ENCODE measurements at regions not wholly inside any gene's neighbourhood (a gene's known extent, or its start where the extent isn't known, plus 50 kb on each side); places are given as distances from the start of the nearest gene placed in this dataset.

- no peak overlapping the region for H3K4ac ChIP-seq (ENCODE audit: low read depth, low read length)
- DNase-seq, result no peak
- H3K27ac ChIP-seq (ENCODE audit: low read depth, low read length), result no peak overlapping the region
- no peak overlapping the region for H2BK15ac ChIP-seq (replicated peaks; ENCODE audit: low read depth)
- no peak overlapping the region for H2AK5ac ChIP-seq (ENCODE audit: low read length)
- H2BK120ac ChIP-seq (ENCODE audit: low read depth, low read length), result no peak overlapping the region
- no peaks in the 10 kb centered on the region for H3K27me3 ChIP-seq (ENCODE audit: insufficient read depth, low read length, poor library complexity)
- no peak overlapping the region for H3K23ac ChIP-seq (ENCODE audit: low read length)
- no peak overlapping the region for H3K4me3 ChIP-seq (ENCODE audit: low read length)
- no peaks in the 10 kb centered on the region for H3K36me3 ChIP-seq (ENCODE audit: control insufficient read depth, insufficient read depth, low read length)
- H3K79me2 ChIP-seq (ENCODE audit: control insufficient read depth, insufficient read depth, low read length), result no peaks in the 10 kb centered on the region
- H3K56ac ChIP-seq (ENCODE audit: low read length), result no peak overlapping the region
- H3K4me2 ChIP-seq (ENCODE audit: low read length), result no peak overlapping the region
- no CpG with 5 or more reads among the region's 10 CpGs for WGBS (ENCODE audit: extremely low coverage, insufficient coverage, low lambda C conversion rate)
- H3K79me1 ChIP-seq (ENCODE audit: low read length), result no peaks in the 10 kb centered on the region
- no peak overlapping the region for H4K5ac ChIP-seq (ENCODE audit: low read length)
- H3K9ac ChIP-seq (ENCODE audit: low read length), result no peak overlapping the region
- no peak overlapping the region for H3K18ac ChIP-seq (ENCODE audit: low read length)
- H4K8ac ChIP-seq (ENCODE audit: low read depth, low read length), result no peak overlapping the region
- H3K4me1 ChIP-seq (ENCODE audit: control insufficient read depth, low read depth, low read length), result no peaks in the 10 kb centered on the region
- H2BK5ac ChIP-seq (ENCODE audit: low read length), result no peak overlapping the region
Measured at GRCh38 chr13:22091222-22091970, 420.5 kb downstream of the FGF9 start.

DNA sequence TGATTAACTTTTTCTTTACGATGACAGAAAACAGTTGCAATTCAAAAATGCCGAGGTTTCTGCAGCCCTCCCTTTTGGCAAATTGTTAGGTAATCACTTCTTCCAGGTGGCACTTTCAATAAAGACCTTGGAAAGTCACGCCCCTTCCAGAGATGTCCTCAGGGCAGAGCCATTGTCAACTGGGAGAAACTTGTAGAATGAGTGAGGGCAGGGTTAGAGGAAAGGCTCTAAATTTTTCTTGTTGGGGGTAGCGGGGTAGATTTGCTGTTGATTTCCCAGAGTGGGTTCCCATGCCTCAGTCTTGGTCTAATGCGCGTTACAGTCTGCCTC lies 421.1 kb downstream of the FGF9 start:
- Histone ChIP-seq H3K18ac (ENCODE audit: low read length) (no peak overlapping the region), H3K79me1 (ENCODE audit: low read length) (no peaks in the 10 kb centered on the region), H2BK15ac (replicated peaks; ENCODE audit: low read depth) (no peak overlapping the region), H3K4me2 (ENCODE audit: low read length) (no peak overlapping the region), H4K5ac (ENCODE audit: low read length) (no peak overlapping the region), H3K23ac (ENCODE audit: low read length) (no peak overlapping the region), H2BK5ac (ENCODE audit: low read length) (no peak overlapping the region), H4K8ac (ENCODE audit: low read depth, low read length) (no peak overlapping the region), H3K9ac (ENCODE audit: low read length) (no peak overlapping the region), H3K4me1 (ENCODE audit: control insufficient read depth, low read depth, low read length) (no peaks in the 10 kb centered on the region), H3K4ac (ENCODE audit: low read depth, low read length) (no peak overlapping the region), H3K27ac (ENCODE audit: low read depth, low read length) (no peak overlapping the region), H3K27me3 (ENCODE audit: insufficient read depth, low read length, poor library complexity) (no peaks in the 10 kb centered on the region), H2BK120ac (ENCODE audit: low read depth, low read length) (no peak overlapping the region), H3K79me2 (ENCODE audit: control insufficient read depth, insufficient read depth, low read length) (no peaks in the 10 kb centered on the region), H2AK5ac (ENCODE audit: low read length) (no peak overlapping the region), H3K56ac (ENCODE audit: low read length) (no peak overlapping the region), H3K36me3 (ENCODE audit: control insufficient read depth, insufficient read depth, low read length) (no peaks in the 10 kb centered on the region), H3K4me3 (ENCODE audit: low read length) (no peak overlapping the region)
- peak; percentile 62 for DNase-seq
- WGBS (ENCODE audit: extremely low coverage, insufficient coverage, low lambda C conversion rate), result no CpG with 5 or more reads among the region's 6 CpGs

DNA sequence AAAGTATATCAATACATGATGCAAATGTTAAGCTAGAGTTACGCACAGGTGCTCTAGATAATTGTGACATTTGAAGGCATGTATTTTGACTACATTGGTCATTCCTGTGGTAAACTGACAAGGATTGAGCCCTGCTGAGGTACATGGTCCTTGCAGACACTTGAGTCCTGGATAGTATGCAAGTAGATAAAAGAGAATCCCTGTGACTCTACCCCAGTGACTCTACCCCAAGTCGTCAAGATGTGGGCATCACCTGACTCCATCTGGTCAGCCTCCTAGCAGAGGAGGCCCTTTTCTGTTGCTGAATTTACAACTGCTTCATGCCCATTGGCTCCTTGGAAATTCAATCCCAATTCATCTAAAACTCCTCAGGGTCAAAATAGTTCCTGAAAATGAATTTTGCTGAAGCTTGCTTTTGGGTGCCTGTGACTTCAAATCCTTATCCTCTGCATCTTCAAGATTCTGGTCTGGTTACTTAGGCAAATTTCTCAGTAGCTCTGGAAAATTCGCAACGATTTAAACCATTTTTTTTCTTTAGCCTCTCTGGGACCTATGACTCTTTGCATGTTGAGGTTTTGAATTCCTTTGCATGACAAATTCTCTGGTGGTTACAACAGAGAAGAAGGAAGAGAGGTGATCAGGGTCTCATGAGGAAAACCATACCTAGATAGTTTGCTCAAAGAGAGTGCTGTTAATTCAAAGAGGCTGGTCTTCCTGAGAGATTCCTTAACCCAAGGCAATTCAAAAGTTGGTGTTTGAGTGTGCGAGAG lies 422.1 kb downstream of the FGF9 start:
- H3K4me1 ChIP-seq (ENCODE audit: control insufficient read depth, low read depth, low read length), result no peaks in the 10 kb centered on the region
- no peak overlapping the region for H2AK5ac ChIP-seq (ENCODE audit: low read length)
- H2BK5ac ChIP-seq (ENCODE audit: low read length), result no peak overlapping the region
- no peak overlapping the region for H3K27ac ChIP-seq (ENCODE audit: low read depth, low read length)
- H3K27me3 ChIP-seq (ENCODE audit: insufficient read depth, low read length, poor library complexity), result no peaks in the 10 kb centered on the region
- H3K4me3 ChIP-seq (ENCODE audit: low read length), result no peak overlapping the region
- H3K36me3 ChIP-seq (ENCODE audit: control insufficient read depth, insufficient read depth, low read length), result no peaks in the 10 kb centered on the region
- no peak overlapping the region for H3K18ac ChIP-seq (ENCODE audit: low read length)
- H3K79me1 ChIP-seq (ENCODE audit: low read length), result no peaks in the 10 kb centered on the region
- H2BK120ac ChIP-seq (ENCODE audit: low read depth, low read length), result no peak overlapping the region
- DNase-seq, result no peak
- H3K9ac ChIP-seq (ENCODE audit: low read length), result no peak overlapping the region
- no peak overlapping the region for H3K23ac ChIP-seq (ENCODE audit: low read length)
- no peak overlapping the region for H4K8ac ChIP-seq (ENCODE audit: low read depth, low read length)
- H3K4ac ChIP-seq (ENCODE audit: low read depth, low read length), result no peak overlapping the region
- H4K5ac ChIP-seq (ENCODE audit: low read length), result no peak overlapping the region
- no peaks in the 10 kb centered on the region for H3K79me2 ChIP-seq (ENCODE audit: control insufficient read depth, insufficient read depth, low read length)
- no peak overlapping the region for H3K56ac ChIP-seq (ENCODE audit: low read length)
- H3K4me2 ChIP-seq (ENCODE audit: low read length), result no peak overlapping the region
- no CpG with 5 or more reads among the region's 5 CpGs for WGBS (ENCODE audit: extremely low coverage, insufficient coverage, low lambda C conversion rate)
- no peak overlapping the region for H2BK15ac ChIP-seq (replicated peaks; ENCODE audit: low read depth)

DNA sequence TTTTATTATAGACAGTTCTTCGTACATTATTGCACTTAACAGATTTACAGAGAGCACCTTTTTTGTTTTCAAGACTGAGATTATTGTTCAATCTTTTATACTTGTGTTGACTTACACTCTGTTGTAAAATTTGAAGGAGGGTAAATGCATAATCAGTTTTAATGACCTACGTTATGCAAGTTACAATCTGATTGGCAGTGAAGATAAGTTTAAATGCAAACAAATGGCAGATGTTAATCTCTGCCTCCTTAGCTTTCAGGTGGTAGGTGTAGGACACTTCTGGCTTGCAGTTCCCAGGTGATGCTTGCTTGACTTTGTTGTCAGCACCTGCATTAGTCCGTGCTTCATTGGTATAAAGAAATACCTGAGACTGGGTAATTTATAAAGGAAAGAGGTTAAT lies 424.9 kb downstream of the FGF9 start:
- H2BK15ac ChIP-seq (replicated peaks; ENCODE audit: low read depth), result no peak overlapping the region
- H3K79me2 ChIP-seq (ENCODE audit: control insufficient read depth, insufficient read depth, low read length), result no peaks in the 10 kb centered on the region
- no peak overlapping the region for H3K23ac ChIP-seq (ENCODE audit: low read length)
- H3K27me3 ChIP-seq (ENCODE audit: insufficient read depth, low read length, poor library complexity), result no peaks in the 10 kb centered on the region
- no peak overlapping the region for H3K4ac ChIP-seq (ENCODE audit: low read depth, low read length)
- no peak overlapping the region for H3K18ac ChIP-seq (ENCODE audit: low read length)
- no peak overlapping the region for H3K9ac ChIP-seq (ENCODE audit: low read length)
- no peak overlapping the region for H2BK5ac ChIP-seq (ENCODE audit: low read length)
- no peak overlapping the region for H4K5ac ChIP-seq (ENCODE audit: low read length)
- no peak overlapping the region for H3K27ac ChIP-seq (ENCODE audit: low read depth, low read length)
- H3K56ac ChIP-seq (ENCODE audit: low read length), result no peak overlapping the region
- no peak overlapping the region for H3K4me3 ChIP-seq (ENCODE audit: low read length)
- no peaks in the 10 kb centered on the region for H3K36me3 ChIP-seq (ENCODE audit: control insufficient read depth, insufficient read depth, low read length)
- H3K79me1 ChIP-seq (ENCODE audit: low read length), result no peaks in the 10 kb centered on the region
- no peak overlapping the region for H2BK120ac ChIP-seq (ENCODE audit: low read depth, low read length)
- DNase-seq, result no peak
- WGBS (ENCODE audit: extremely low coverage, insufficient coverage, low lambda C conversion rate), result no CpG with 5 or more reads among the region's 3 CpGs
- H3K4me1 ChIP-seq (ENCODE audit: control insufficient read depth, low read depth, low read length), result no peaks in the 10 kb centered on the region
- H3K4me2 ChIP-seq (ENCODE audit: low read length), result no peak overlapping the region
- no peak overlapping the region for H2AK5ac ChIP-seq (ENCODE audit: low read length)
- H4K8ac ChIP-seq (ENCODE audit: low read depth, low read length), result no peak overlapping the region

GRCh38 chr13:22099585-22099984 lies 428.7 kb downstream of the FGF9 start:
- Histone ChIP-seq H3K27ac (ENCODE audit: low read depth, low read length) (no peak overlapping the region), H4K5ac (ENCODE audit: low read length) (no peak overlapping the region), H3K4me3 (ENCODE audit: low read length) (no peak overlapping the region), H3K4me2 (ENCODE audit: low read length) (no peak overlapping the region), H2BK120ac (ENCODE audit: low read depth, low read length) (no peak overlapping the region), H3K18ac (ENCODE audit: low read length) (no peak overlapping the region), H2AK5ac (ENCODE audit: low read length) (no peak overlapping the region), H3K4ac (ENCODE audit: low read depth, low read length) (no peak overlapping the region), H2BK15ac (replicated peaks; ENCODE audit: low read depth) (no peak overlapping the region), H3K56ac (ENCODE audit: low read length) (no peak overlapping the region), H4K8ac (ENCODE audit: low read depth, low read length) (no peak overlapping the region), H3K9ac (ENCODE audit: low read length) (no peak overlapping the region), H3K79me1 (ENCODE audit: low read length) (no peaks in the 10 kb centered on the region), H3K4me1 (ENCODE audit: control insufficient read depth, low read depth, low read length) (no peaks in the 10 kb centered on the region), H3K27me3 (ENCODE audit: insufficient read depth, low read length, poor library complexity) (no peaks in the 10 kb centered on the region), H2BK5ac (ENCODE audit: low read length) (no peak overlapping the region), H3K23ac (ENCODE audit: low read length) (no peak overlapping the region), H3K36me3 (ENCODE audit: control insufficient read depth, insufficient read depth, low read length) (no peaks in the 10 kb centered on the region), H3K79me2 (ENCODE audit: control insufficient read depth, insufficient read depth, low read length) (no peaks in the 10 kb centered on the region)
- no peak for DNase-seq

DNA sequence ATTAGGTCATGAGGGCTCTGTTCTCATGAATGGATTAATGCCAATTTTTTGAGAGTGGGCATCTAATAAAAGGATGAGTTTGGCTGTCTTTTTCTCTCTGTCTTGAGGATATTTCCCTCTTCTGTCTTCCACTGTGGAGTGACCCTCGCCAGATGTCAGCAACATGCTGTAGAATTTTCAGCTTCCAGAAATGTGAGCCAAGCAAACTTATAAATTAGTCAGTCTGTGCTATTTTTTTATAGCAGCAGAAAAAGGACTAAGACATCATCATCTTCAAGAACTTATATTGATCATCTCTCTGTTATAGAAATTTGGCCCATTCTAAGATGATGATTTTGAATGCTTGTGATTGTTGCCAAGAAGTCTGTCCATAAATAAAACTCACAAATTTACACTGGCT lies 431.4 kb downstream of the FGF9 start:
- H3K4me2 ChIP-seq (ENCODE audit: low read length), result no peak overlapping the region
- no peaks in the 10 kb centered on the region for H3K79me2 ChIP-seq (ENCODE audit: control insufficient read depth, insufficient read depth, low read length)
- H3K27ac ChIP-seq (ENCODE audit: low read depth, low read length), result no peak overlapping the region
- no peaks in the 10 kb centered on the region for H3K79me1 ChIP-seq (ENCODE audit: low read length)
- H2BK15ac ChIP-seq (replicated peaks; ENCODE audit: low read depth), result no peak overlapping the region
- no peak overlapping the region for H3K18ac ChIP-seq (ENCODE audit: low read length)
- no peak overlapping the region for H2BK120ac ChIP-seq (ENCODE audit: low read depth, low read length)
- no peak overlapping the region for H3K56ac ChIP-seq (ENCODE audit: low read length)
- H4K8ac ChIP-seq (ENCODE audit: low read depth, low read length), result no peak overlapping the region
- no peak overlapping the region for H3K4ac ChIP-seq (ENCODE audit: low read depth, low read length)
- no peak overlapping the region for H3K23ac ChIP-seq (ENCODE audit: low read length)
- H3K27me3 ChIP-seq (ENCODE audit: insufficient read depth, low read length, poor library complexity), result no peaks in the 10 kb centered on the region
- no peaks in the 10 kb centered on the region for H3K36me3 ChIP-seq (ENCODE audit: control insufficient read depth, insufficient read depth, low read length)
- H3K4me3 ChIP-seq (ENCODE audit: low read length), result no peak overlapping the region
- WGBS (ENCODE audit: extremely low coverage, insufficient coverage, low lambda C conversion rate), result no CpG with 5 or more reads among the region's 1 CpG
- no peak overlapping the region for H3K9ac ChIP-seq (ENCODE audit: low read length)
- H2AK5ac ChIP-seq (ENCODE audit: low read length), result no peak overlapping the region
- DNase-seq, result no peak
- H2BK5ac ChIP-seq (ENCODE audit: low read length), result no peak overlapping the region
- H4K5ac ChIP-seq (ENCODE audit: low read length), result no peak overlapping the region
- no peaks in the 10 kb centered on the region for H3K4me1 ChIP-seq (ENCODE audit: control insufficient read depth, low read depth, low read length)
